ENCODE measurements at regions not wholly inside any gene's neighbourhood (a gene's known extent, or its start where the extent isn't known, plus 50 kb on each side); places are given as distances from the start of the nearest gene placed in this dataset.

- TF ChIP-seq POLR2A (IDR thresholded peaks at IDR 0.05): no peak
- TF ChIP-seq, protein P1, sequence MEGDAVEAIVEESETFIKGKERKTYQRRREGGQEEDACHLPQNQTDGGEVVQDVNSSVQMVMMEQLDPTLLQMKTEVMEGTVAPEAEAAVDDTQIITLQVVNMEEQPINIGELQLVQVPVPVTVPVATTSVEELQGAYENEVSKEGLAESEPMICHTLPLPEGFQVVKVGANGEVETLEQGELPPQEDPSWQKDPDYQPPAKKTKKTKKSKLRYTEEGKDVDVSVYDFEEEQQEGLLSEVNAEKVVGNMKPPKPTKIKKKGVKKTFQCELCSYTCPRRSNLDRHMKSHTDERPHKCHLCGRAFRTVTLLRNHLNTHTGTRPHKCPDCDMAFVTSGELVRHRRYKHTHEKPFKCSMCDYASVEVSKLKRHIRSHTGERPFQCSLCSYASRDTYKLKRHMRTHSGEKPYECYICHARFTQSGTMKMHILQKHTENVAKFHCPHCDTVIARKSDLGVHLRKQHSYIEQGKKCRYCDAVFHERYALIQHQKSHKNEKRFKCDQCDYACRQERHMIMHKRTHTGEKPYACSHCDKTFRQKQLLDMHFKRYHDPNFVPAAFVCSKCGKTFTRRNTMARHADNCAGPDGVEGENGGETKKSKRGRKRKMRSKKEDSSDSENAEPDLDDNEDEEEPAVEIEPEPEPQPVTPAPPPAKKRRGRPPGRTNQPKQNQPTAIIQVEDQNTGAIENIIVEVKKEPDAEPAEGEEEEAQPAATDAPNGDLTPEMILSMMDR (IDR thresholded peaks at IDR 0.05): no peak
Observed at GRCh38 chr6:144379356-144379755, 94.2 kb downstream of the UTRN start.
